ENCODE measurements at regions not wholly inside any gene's neighbourhood (a gene's known extent, or its start where the extent isn't known, plus 50 kb on each side); places are given as distances from the start of the nearest gene placed in this dataset.

DNA sequence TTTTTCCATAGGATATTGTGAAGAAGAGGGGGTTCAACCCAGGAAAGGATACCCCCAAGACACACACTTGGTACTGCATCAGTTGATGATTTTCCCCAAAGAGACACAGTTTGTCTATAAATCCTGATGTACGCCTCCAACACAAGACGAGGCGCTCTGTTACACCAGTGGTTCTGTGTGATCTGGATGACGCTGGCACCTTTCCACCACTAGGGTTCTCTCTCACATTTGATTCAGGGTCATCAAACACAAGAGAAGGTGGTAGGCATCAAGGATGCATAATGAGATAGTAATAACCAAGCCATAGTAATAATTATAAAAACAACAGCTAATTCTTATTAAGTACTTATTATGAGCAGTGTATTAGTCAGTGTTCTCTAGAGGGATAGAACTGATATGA, 508.8 kb upstream of the ZP4 start:
- TF ChIP-seq, protein P1, sequence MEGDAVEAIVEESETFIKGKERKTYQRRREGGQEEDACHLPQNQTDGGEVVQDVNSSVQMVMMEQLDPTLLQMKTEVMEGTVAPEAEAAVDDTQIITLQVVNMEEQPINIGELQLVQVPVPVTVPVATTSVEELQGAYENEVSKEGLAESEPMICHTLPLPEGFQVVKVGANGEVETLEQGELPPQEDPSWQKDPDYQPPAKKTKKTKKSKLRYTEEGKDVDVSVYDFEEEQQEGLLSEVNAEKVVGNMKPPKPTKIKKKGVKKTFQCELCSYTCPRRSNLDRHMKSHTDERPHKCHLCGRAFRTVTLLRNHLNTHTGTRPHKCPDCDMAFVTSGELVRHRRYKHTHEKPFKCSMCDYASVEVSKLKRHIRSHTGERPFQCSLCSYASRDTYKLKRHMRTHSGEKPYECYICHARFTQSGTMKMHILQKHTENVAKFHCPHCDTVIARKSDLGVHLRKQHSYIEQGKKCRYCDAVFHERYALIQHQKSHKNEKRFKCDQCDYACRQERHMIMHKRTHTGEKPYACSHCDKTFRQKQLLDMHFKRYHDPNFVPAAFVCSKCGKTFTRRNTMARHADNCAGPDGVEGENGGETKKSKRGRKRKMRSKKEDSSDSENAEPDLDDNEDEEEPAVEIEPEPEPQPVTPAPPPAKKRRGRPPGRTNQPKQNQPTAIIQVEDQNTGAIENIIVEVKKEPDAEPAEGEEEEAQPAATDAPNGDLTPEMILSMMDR (conservative IDR thresholded peaks at IDR 0.05), result peak; percentile 9
- no peak for TF ChIP-seq ZFX (IDR thresholded peaks at IDR 0.05)
